D721Med (cell line): ENCODE measurements at regions not wholly inside any gene's neighbourhood (a gene's known extent, or its start where the extent isn't known, plus 50 kb on each side); places are given as distances from the start of the nearest gene placed in this dataset.

Source experiments
- DNase-seq: peaks from one replicate; pipeline ENCODE4 v3.0.0; 2011; ENCODE audit warnings: low spot score; ENCODE audit not compliant: insufficient read length
- FAIRE-seq: peaks from 2 replicates; lab custom pipeline; 2011; peaks lifted over from hg19 to GRCh38; lab: Jason Lieb, UNC
- CTCF ChIP-seq: IDR thresholded peaks from 2 replicates; pipeline ENCODE4 v1.5.1; 2012; ENCODE audit warnings: mild to moderate bottlenecking, control low read depth; ENCODE audit not compliant: insufficient read depth; ENCODE audit errors: missing control alignments

- no peak for TF ChIP-seq CTCF
- DNase-seq (no peak), FAIRE-seq (no peak)
Measured at GRCh38 chr15:29433050-29433318, 163.4 kb upstream of the NSMCE3 start.

- DNase-seq (no peak), FAIRE-seq (no peak)
- TF ChIP-seq CTCF = no peak
Measured at GRCh38 chr15:29432191-29433049, 162.8 kb upstream of the NSMCE3 start.

- FAIRE-seq (no peak), DNase-seq (no peak)
- no peak for TF ChIP-seq CTCF
Measured at GRCh38 chr15:29430831-29431230, 161.2 kb upstream of the NSMCE3 start.

GRCh38 chr15:29430124-29430523 lies 160.5 kb upstream of the NSMCE3 start:
- TF ChIP-seq CTCF = no peak
- DNase-seq (no peak), FAIRE-seq (no peak)

- DNase-seq = no peak
- no peak for FAIRE-seq
- TF ChIP-seq CTCF = no peak
Measured at GRCh38 chr15:29429584-29429983, 160.0 kb upstream of the NSMCE3 start.

- TF ChIP-seq CTCF = no peak
- FAIRE-seq (no peak), DNase-seq (no peak)
Measured at GRCh38 chr15:29428925-29429573, 159.4 kb upstream of the NSMCE3 start.

GRCh38 chr15:29425864-29426263 lies 156.2 kb upstream of the NSMCE3 start:
- no peak for DNase-seq
- TF ChIP-seq CTCF = no peak
- no peak for FAIRE-seq
